Sigmoid colon (tissue), 4 donors: ENCODE measurements at regions not wholly inside any gene's neighbourhood (a gene's known extent, or its start where the extent isn't known, plus 50 kb on each side); places are given as distances from the start of the nearest gene placed in this dataset.

Experiments
- CTCF ChIP-seq, 4 experiments: fragments of 450-650 bp in 3 of 4; fragments of 200-600 bp in 1 of 4; IDR thresholded peaks; one replicate each; pipeline ENCODE4 v1.5.1; 2016 to 2019; ENCODE audit warnings: antibody characterized with exemption in 4 of 4, mild to moderate bottlenecking in 3 of 4, moderate library complexity in 2 of 4
- EP300 ChIP-seq, 4 donors: sonication (generic); formaldehyde crosslinking; IDR thresholded peaks; one replicate each; pipeline ENCODE4 v1.6.1; 2017; ENCODE audit warnings: antibody characterized with exemption in 4 of 4
- POLR2A ChIP-seq, 2 donors: fragments of 450-650 bp; IDR thresholded peaks; one replicate each; pipeline ENCODE4 v1.6.1; 2016; ENCODE audit warnings: antibody characterized with exemption in 2 of 2, mild to moderate bottlenecking in 2 of 2, moderate library complexity in 2 of 2

GRCh38 chr4:179664430-179665027 lies 2222.3 kb upstream of the AGA start:
- TF ChIP-seq CTCF (IDR thresholded peaks at IDR 0.05) (no peak), POLR2A (IDR thresholded peaks at IDR 0.05) (no peak), EP300 (IDR thresholded peaks at IDR 0.05) (no peak)
